ENCODE measurements at regions not wholly inside any gene's neighbourhood (a gene's known extent, or its start where the extent isn't known, plus 50 kb on each side); places are given as distances from the start of the nearest gene placed in this dataset.

DNA sequence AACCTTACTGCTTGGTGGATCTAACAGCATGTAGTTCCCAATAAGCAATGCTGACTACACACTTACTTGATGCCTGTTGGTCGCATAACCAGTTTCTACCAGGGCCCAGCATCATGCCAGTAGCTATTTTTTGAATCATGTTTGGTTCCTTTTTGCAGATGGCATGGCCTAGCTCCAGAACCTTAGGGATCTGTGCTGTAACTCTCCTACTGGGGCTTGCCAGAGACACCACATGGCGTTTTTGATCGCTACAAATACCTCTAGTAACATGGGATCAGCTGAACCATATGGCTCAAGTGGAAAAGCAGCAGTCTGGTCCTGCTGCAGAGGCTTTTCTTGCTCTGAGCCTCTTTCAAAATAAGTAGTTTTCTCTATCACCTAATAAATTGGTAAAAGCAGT is 654.6 kb upstream of the API5 start:
- TF ChIP-seq, protein P1, sequence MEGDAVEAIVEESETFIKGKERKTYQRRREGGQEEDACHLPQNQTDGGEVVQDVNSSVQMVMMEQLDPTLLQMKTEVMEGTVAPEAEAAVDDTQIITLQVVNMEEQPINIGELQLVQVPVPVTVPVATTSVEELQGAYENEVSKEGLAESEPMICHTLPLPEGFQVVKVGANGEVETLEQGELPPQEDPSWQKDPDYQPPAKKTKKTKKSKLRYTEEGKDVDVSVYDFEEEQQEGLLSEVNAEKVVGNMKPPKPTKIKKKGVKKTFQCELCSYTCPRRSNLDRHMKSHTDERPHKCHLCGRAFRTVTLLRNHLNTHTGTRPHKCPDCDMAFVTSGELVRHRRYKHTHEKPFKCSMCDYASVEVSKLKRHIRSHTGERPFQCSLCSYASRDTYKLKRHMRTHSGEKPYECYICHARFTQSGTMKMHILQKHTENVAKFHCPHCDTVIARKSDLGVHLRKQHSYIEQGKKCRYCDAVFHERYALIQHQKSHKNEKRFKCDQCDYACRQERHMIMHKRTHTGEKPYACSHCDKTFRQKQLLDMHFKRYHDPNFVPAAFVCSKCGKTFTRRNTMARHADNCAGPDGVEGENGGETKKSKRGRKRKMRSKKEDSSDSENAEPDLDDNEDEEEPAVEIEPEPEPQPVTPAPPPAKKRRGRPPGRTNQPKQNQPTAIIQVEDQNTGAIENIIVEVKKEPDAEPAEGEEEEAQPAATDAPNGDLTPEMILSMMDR (conservative IDR thresholded peaks at IDR 0.05; ENCODE audit: low read length): no peak
- no peak for TF ChIP-seq EZH2phosphoT487 (IDR thresholded peaks at IDR 0.05; ENCODE audit: borderline replicate concordance, low read depth, low read length)

Data from OCI-LY7 (cell line).